GM21360 (cell line): ENCODE measurements at regions not wholly inside any gene's neighbourhood (a gene's known extent, or its start where the extent isn't known, plus 50 kb on each side); places are given as distances from the start of the nearest gene placed in this dataset.

ENCODE experiments used
- ATAC-seq: cut with Tn5 transposase; IDR thresholded peaks from one replicate; pipeline ENCODE4 v1.9.1; 2021; ENCODE audit warnings: mild to moderate bottlenecking, moderate library complexity; ENCODE audit not compliant: unreplicated experiment

GRCh38 chr12:92438641-92439419 is 264.0 kb upstream of the PLEKHG7 start:
- ATAC-seq, result no peak

- no peak for ATAC-seq
Observed at GRCh38 chr12:92437452-92437851, 265.3 kb upstream of the PLEKHG7 start.

- ATAC-seq, result no peak
Observed at GRCh38 chr12:92436856-92437255, 265.9 kb upstream of the PLEKHG7 start.

GRCh38 chr12:92434607-92435025 is 268.2 kb upstream of the PLEKHG7 start:
- no peak for ATAC-seq

GRCh38 chr12:92432724-92433441 is 269.9 kb upstream of the PLEKHG7 start:
- ATAC-seq, result no peak

GRCh38 chr12:92431146-92431545 is 271.6 kb upstream of the PLEKHG7 start:
- peak; percentile 49 for ATAC-seq

- no peak for ATAC-seq
Observed at GRCh38 chr12:92426332-92426731, 276.5 kb upstream of the PLEKHG7 start.

GRCh38 chr12:92425165-92425564 is 277.6 kb upstream of the PLEKHG7 start:
- no peak for ATAC-seq

GRCh38 chr12:92424338-92424737 is 278.5 kb upstream of the PLEKHG7 start:
- ATAC-seq, result no peak

- no peak for ATAC-seq
Observed at GRCh38 chr12:92421701-92422100, 276.1 kb upstream of the BTG1 start.

- ATAC-seq, result no peak
Observed at GRCh38 chr12:92421042-92421441, 275.4 kb upstream of the BTG1 start.

- ATAC-seq, result no peak
Observed at GRCh38 chr12:92419201-92419600, 273.6 kb upstream of the BTG1 start.

GRCh38 chr12:92418381-92418780 is 272.7 kb upstream of the BTG1 start:
- ATAC-seq, result no peak

GRCh38 chr12:92417373-92417772 is 271.7 kb upstream of the BTG1 start:
- no peak for ATAC-seq

- ATAC-seq, result no peak
Observed at GRCh38 chr12:92416385-92416812, 270.8 kb upstream of the BTG1 start.

- no peak for ATAC-seq
Observed at GRCh38 chr12:92414170-92415070, 268.8 kb upstream of the BTG1 start.

GRCh38 chr12:92413286-92413685 is 267.6 kb upstream of the BTG1 start:
- no peak for ATAC-seq

- no peak for ATAC-seq
Observed at GRCh38 chr12:92412856-92413255, 267.2 kb upstream of the BTG1 start.

GRCh38 chr12:92411687-92412086 is 266.0 kb upstream of the BTG1 start:
- no peak for ATAC-seq

GRCh38 chr12:92408072-92408900 is 262.6 kb upstream of the BTG1 start:
- ATAC-seq, result no peak
